Right lobe of liver (tissue), 6 donors: ENCODE measurements at regions not wholly inside any gene's neighbourhood (a gene's known extent, or its start where the extent isn't known, plus 50 kb on each side); places are given as distances from the start of the nearest gene placed in this dataset.

Experiments
- ATAC-seq, 4 donors: fragments of 200-7000 bp; cut with Tn5 transposase; one replicate each; pipeline ENCODE4 v1.9.1; 2020; ENCODE audit warnings: mild to moderate bottlenecking in 4 of 4, moderate library complexity in 4 of 4
- DNase-seq, 3 donors: peaks; one replicate each; pipeline ENCODE4 v3.0.0-alpha.2; 2020
- H3K27ac ChIP-seq, 3 donors: fragments of 200-600 bp; one replicate each; pipeline ENCODE4 v1.8.0; 2022
- H3K27me3 ChIP-seq, 2 donors: fragments of 200-600 bp; one replicate each; pipeline ENCODE4 v1.8.0; 2022
- H3K36me3 ChIP-seq, 4 donors: fragments of 200-600 bp; sonication (generic) in 1 of 4; one replicate each; pipeline versions ENCODE4 v1.5.1 to v1.8.0; 2017 to 2022; ENCODE audit warnings: control low read depth in 1 of 4
- H3K4me1 ChIP-seq, 4 donors: fragments of 200-600 bp; sonication (generic) in 1 of 4; one replicate each; pipeline versions ENCODE4 v1.5.1 to v1.8.0; 2017 to 2022; ENCODE audit warnings: control low read depth in 1 of 4
- H3K4me3 ChIP-seq, 3 donors: fragments of 200-600 bp; one replicate each; pipeline ENCODE4 v1.8.0; 2022
- H3K9me3 ChIP-seq, 4 donors: fragments of 200-600 bp; sonication (generic) in 1 of 4; one replicate each; pipeline versions ENCODE4 v1.5.1 to v1.8.0; 2017 to 2022; ENCODE audit warnings: control low read depth in 1 of 4
- POLR2A ChIP-seq: fragments of 450-650 bp; IDR thresholded peaks from one replicate; pipeline ENCODE4 v1.6.1; 2017; ENCODE audit warnings: antibody characterized with exemption, mild to moderate bottlenecking
- WGBS: methylation state at CpG from one replicate; pipeline ENCODE4 v1.1.6; 2018; ENCODE audit warnings: low coverage, low lambda C conversion rate; ENCODE audit not compliant: insufficient coverage; ENCODE audit errors: missing lambda C conversion rate; 5-methylcytosine and 5-hydroxymethylcytosine counted together
- intact Hi-C, 2 donors: fragments of 100-400 bp; cut with DNase I; formaldehyde crosslinking; loops; one replicate each; pipeline versions ENCODE4 v1.11.2 to v1.14.1; 2022
- TF ChIP-seq, protein P1 (sequence below), 4 donors: fragments of 200-600 bp in 3 of 4; fragments of 450-650 bp in 1 of 4; IDR thresholded peaks; one replicate each; pipeline versions ENCODE4 v1.5.1 to v1.8.0; 2016 to 2022; ENCODE audit warnings: antibody characterized with exemption in 4 of 4, mild to moderate bottlenecking in 2 of 4
- donor health status: DM: no; HTN: yes; CAD: no.
- donor health status: DM: no; HTN: no; CAD: no.
- donor health status: DM: no; HTN: no; CAD: no.
- donor health status: DM: no; HTN: yes; CAD: no.
- donor health status: DM: no; HTN: yes; CAD: no.

DNA sequence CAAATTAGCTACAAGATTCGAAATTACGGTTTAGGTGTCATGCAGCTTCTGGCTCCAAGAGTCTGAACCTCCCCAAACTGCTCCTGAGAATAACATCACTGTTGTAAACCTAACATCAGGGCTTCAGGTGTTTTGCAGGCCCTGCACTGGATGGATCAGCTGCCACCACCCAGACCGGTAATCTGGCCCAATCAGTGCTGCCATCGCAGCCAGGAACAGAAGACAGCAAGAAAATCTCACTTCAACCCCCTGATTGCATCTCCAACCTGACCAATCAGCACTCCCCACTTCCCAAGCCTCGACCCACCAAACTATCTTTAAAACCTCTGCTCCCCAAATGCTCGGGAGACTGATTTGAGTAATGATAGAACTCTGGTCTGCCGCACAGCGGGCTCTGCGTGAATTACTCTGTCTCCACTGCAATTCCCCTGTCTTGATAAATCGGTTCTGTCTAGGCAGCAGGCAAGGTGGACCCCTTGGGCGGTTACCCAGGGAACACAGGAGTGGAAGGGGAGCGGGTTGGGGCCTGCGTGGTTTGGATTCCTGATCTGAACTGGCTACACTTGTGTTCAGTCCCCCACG, 268.5 kb upstream of the SFSWAP start:
- DNase-seq: no peak

DNA sequence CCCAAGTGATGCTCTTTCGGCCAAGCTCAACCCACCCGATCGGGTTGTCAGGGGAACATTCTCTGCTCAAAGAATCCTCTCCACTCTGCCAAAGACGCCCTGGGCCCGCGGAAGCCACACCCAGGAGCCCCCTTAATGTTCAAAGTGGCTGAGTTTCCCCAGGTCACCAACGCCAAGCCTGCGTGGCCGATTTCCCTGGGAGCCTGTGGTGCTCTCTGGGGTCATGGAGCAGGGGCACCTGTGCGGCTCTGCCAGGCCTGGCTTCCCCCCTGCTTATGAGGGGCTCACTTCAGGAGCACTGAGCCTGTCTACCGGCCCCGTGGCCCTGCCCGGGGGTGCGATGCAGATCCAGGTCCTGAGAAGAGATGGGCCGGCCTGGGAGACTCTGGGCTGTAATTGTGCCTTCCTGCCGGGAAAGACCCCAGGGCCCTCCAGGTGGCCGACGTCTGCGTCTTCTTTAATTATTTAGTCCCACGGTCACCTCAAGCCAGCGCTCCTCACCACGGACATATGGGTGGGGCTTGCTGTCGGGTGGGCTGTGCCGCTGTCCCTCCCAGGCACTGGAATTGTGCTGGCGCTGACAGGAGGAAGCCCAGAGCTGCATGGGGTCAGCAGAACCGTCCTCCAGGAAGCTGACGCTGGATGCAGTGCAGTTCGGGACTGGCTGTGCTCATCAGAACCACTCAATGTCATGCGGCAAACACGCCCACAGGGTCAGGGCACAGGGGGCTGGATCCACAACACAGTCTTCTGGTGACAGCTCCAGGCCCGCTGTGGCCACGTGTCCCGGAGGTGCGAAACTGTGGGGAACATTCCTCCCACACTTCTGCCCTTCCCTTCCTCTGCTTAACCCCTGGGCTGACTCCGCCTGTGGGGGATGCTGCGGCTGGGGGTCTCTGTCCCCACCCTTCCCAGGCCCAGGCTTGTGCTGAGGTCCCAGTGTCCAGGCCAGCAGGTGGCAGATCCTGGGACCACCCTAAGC, 267.6 kb upstream of the SFSWAP start:
- no peaks in the 10 kb centered on the region for H3K36me3 ChIP-seq
- whole genome bisulfite sequencing: 58% methylated on average over 9 of the region's 36 CpGs
- no peaks in the 10 kb centered on the region for H3K27me3 ChIP-seq
- H3K4me3 ChIP-seq: no peak overlapping the region
- ATAC-seq (peak in 1 of 4 donors; percentile 22), DNase-seq (no peak)
- H3K9me3 ChIP-seq: no peaks in the 10 kb centered on the region
- H3K4me1 ChIP-seq: no peaks in the 10 kb centered on the region
- H3K27ac ChIP-seq: no peak overlapping the region
- intact Hi-C loops: no loop called here
- TF ChIP-seq, protein P1, sequence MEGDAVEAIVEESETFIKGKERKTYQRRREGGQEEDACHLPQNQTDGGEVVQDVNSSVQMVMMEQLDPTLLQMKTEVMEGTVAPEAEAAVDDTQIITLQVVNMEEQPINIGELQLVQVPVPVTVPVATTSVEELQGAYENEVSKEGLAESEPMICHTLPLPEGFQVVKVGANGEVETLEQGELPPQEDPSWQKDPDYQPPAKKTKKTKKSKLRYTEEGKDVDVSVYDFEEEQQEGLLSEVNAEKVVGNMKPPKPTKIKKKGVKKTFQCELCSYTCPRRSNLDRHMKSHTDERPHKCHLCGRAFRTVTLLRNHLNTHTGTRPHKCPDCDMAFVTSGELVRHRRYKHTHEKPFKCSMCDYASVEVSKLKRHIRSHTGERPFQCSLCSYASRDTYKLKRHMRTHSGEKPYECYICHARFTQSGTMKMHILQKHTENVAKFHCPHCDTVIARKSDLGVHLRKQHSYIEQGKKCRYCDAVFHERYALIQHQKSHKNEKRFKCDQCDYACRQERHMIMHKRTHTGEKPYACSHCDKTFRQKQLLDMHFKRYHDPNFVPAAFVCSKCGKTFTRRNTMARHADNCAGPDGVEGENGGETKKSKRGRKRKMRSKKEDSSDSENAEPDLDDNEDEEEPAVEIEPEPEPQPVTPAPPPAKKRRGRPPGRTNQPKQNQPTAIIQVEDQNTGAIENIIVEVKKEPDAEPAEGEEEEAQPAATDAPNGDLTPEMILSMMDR (IDR thresholded peaks at IDR 0.05): no peak
- no peak for TF ChIP-seq POLR2A

More for the DNA sequence above, 268.5 kb upstream of the SFSWAP start:
- no peaks in the 10 kb centered on the region for H3K9me3 ChIP-seq
- no peak for TF ChIP-seq POLR2A
- TF ChIP-seq, protein P1 (IDR thresholded peaks at IDR 0.05): no peak
- intact Hi-C loops: no loop called here
- no peaks in the 10 kb centered on the region for H3K27me3 ChIP-seq
- H3K36me3 ChIP-seq: no peaks in the 10 kb centered on the region
- H3K4me3 ChIP-seq: no peak overlapping the region
- 50% methylated on average over 5 of the region's 14 CpGs for WGBS
- H3K4me1 ChIP-seq: no peaks in the 10 kb centered on the region
- no peak overlapping the region for H3K27ac ChIP-seq
- ATAC-seq: no peak

DNA sequence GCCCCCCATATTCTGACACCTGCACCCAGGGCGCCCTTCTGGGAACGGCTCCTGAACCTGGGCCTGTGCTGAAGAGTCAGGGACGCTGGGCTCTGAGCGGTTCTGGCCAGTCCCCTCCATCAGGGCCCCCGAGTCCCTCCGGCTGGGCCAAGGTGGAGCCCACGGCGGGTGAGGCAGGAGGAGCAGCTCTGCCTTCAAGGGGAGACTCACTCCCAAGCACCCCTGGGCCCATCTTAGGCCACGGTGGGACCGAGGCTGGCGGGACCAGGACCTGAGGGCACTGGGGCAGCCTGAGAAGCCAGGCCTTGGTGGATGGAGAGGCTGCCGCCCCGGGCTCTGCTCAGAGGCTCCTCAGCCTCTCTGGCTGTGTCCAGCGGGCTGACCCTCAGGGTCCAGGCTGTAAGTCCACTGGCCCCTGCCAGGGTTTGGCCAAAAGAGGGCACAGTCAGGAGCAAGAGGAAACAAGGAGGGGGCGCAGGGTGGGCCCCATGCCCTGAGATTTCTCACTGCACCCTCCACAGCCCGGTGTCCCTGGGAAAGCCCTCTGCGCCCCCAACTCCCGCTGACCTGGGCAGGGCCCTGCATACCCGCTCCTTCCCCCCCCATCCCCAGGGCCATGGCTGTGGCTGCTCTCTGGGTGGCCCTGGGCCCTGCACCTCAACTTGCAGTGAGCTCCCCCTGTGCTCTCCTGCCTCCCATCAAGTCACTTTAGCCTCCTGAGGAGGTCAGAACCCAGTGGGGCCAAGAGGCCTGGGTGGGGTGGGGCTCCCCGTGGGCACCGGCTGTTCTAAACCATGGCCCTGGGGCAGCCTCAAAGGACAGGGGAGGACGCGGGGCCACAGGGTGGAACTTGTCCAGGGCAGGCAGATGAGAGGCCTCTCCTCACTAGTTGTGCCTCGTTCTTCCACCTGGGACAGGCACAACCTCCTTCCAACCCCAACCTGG, 266.4 kb upstream of the SFSWAP start:
- H3K27me3 ChIP-seq: no peaks in the 10 kb centered on the region
- no peaks in the 10 kb centered on the region for H3K4me1 ChIP-seq
- H3K9me3 ChIP-seq: no peaks in the 10 kb centered on the region
- TF ChIP-seq POLR2A: no peak
- TF ChIP-seq, protein P1 (IDR thresholded peaks at IDR 0.05): no peak
- intact Hi-C loops: no loop called here
- H3K4me3 ChIP-seq: no peak overlapping the region
- no peaks in the 10 kb centered on the region for H3K36me3 ChIP-seq
- ATAC-seq (no peak), DNase-seq (no peak)
- 60% methylated on average over 1 of the region's 24 CpGs for WGBS
- H3K27ac ChIP-seq: no peak overlapping the region

DNA sequence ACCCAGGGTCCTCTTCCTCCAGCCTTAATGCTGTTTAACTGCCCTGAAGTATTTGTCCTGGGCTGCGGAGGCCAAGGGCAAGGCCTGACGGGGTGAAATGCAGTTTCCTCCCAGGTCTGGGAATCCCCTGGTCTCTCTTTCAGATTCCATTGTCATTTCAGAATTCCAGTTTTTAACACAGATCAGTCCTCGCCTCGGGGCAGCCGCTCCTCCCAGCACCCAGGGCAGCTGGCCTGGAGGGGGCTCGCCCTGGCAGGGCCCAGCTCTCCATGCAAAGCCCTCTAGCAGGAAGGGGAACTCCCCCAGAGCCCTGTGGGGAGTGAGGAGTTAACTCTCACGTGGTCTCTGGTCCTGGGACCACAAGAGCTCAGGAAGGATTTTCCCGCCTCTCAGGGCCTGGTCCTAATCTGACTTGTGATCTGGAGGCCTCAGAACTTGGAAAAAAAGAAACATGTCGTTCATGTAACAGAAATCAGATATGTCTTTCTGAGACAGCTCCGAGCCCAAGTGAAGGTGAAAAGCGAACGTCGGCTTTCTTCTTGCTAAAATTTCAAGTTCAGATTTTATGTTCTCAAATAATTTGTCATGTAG, 265.6 kb upstream of the SFSWAP start:
- Histone ChIP-seq H3K27ac (no peak overlapping the region), H3K4me3 (no peak overlapping the region), H3K27me3 (no peaks in the 10 kb centered on the region), H3K9me3 (no peaks in the 10 kb centered on the region), H3K4me1 (no peaks in the 10 kb centered on the region), H3K36me3 (no peaks in the 10 kb centered on the region)
- no peak for DNase-seq
- no peak for ATAC-seq
- intact Hi-C loops: no loop called here
- 59% methylated on average over 9 of the region's 13 CpGs for WGBS
- TF ChIP-seq POLR2A: no peak
- TF ChIP-seq, protein P1 (IDR thresholded peaks at IDR 0.05): no peak
